HCT116 (cell line): ENCODE measurements at regions not wholly inside any gene's neighbourhood (a gene's known extent, or its start where the extent isn't known, plus 50 kb on each side); places are given as distances from the start of the nearest gene placed in this dataset.

Source experiments
- ATAC-seq: fragments of 200-7000 bp; cut with Tn5 transposase; 2 replicates; pipeline ENCODE4 v1.9.1; 2020; ENCODE audit warnings: mild to moderate bottlenecking, moderate library complexity
- BruUV-seq: library from RNA; stranded (reverse); fragments of 400-500 nt; replicated peaks from 2 replicates; lab custom pipeline; 2021; lab: Mats Ljungman, UMichigan
- CTCF ChIA-PET: fragments of 300-600 bp; sonication (Branson Sonifier 250); formaldehyde crosslinking; loops from one replicate; lab custom pipeline; 2021; ENCODE audit warnings: antibody characterized with exemption; lab: Charles Lee
- POLR2A ChIA-PET: fragments of 300-600, 350-600 bp; sonication (Branson Sonifier 250); formaldehyde crosslinking; loops from one replicate; lab custom pipeline; 2021; ENCODE audit warnings: antibody characterized with exemption; lab: Charles Lee
- RAD21 ChIA-PET, 2 experiments: fragments of 300-600 bp; sonication (Branson Sonifier 250); formaldehyde crosslinking; loops; one replicate each; lab custom pipeline; 2023; ENCODE audit warnings: low total read pairs in 2 of 2; ENCODE audit not compliant: uncharacterized antibody in 2 of 2, unreplicated experiment in 2 of 2, low non-redundant PET in 1 of 2; lab: Charles Lee
- DNase-seq: peaks from one replicate; pipeline ENCODE4 v3.0.0-alpha.2; 2010; ENCODE audit warnings: low read depth, low spot score
- H2AFZ ChIP-seq: fragments of 200-600 bp; shearing (Covaris generic), sonication (generic); 2 replicates; pipeline ENCODE4 v1.6.1; 2017; ENCODE audit warnings: low read depth, mixed run types, mixed read lengths, antibody characterized with exemption, low read length; ENCODE audit not compliant: poor library complexity, severe bottlenecking
- H3K27ac ChIP-seq: 2 replicates; pipeline ENCODE4 v1.5.1; 2012; ENCODE audit warnings: low read depth, low read length
- H3K27me3 ChIP-seq: fragments of 200-600 bp; sonication (generic); 2 replicates; pipeline ENCODE4 v1.6.1; 2016; ENCODE audit warnings: mixed run types, low read length, mixed read lengths; ENCODE audit not compliant: insufficient read depth
- H3K36me3 ChIP-seq, 2 experiments: fragments of 200-500 bp in 1 of 2; fragments of 200-600 bp in 1 of 2; sonication (Bioruptor generic) in 1 of 2; sonication (generic) in 1 of 2; 2 replicates each; pipeline versions ENCODE4 v1.5.1 to v1.6.1; 2014 to 2016; ENCODE audit warnings: low read length in 2 of 2, inconsistent platforms in 1 of 2, mixed read lengths in 1 of 2, mixed run types in 1 of 2; ENCODE audit not compliant: insufficient read depth in 2 of 2, control insufficient read depth in 1 of 2
- H3K4me1 ChIP-seq, 2 experiments: fragments of 200-600 bp in 1 of 2; sonication (generic) in 1 of 2; 2 replicates each; pipeline versions ENCODE4 v1.5.1 to v1.6.1; 2012 to 2017; ENCODE audit warnings: low read length in 2 of 2, inconsistent platforms in 1 of 2, mild to moderate bottlenecking in 1 of 2, mixed read lengths in 1 of 2, mixed run types in 1 of 2, moderate library complexity in 1 of 2; ENCODE audit not compliant: insufficient read depth in 2 of 2, control insufficient read depth in 1 of 2
- H3K4me2 ChIP-seq: fragments of 200-600 bp; sonication (generic); 2 replicates; pipeline ENCODE4 v1.6.1; 2017; ENCODE audit warnings: mixed run types, low read length, mixed read lengths
- H3K4me3 ChIP-seq, 2 experiments: fragments of 200-600 bp in 1 of 2; sonication (generic) in 1 of 2; replicated peaks in 1 of 2; 2 replicates each; pipeline ENCODE4 v1.5.1; 2011 to 2016; ENCODE audit warnings: low read length in 2 of 2, control low read depth in 1 of 2, low read depth in 1 of 2, mild to moderate bottlenecking in 1 of 2, mixed read lengths in 1 of 2, mixed run types in 1 of 2
- H3K79me2 ChIP-seq: fragments of 200-600 bp; sonication (generic); 2 replicates; pipeline ENCODE4 v1.6.1; 2017; ENCODE audit warnings: mild to moderate bottlenecking, mixed run types, low read length, moderate library complexity, mixed read lengths; ENCODE audit not compliant: insufficient read depth
- H3K9ac ChIP-seq: fragments of 200-600 bp; sonication (generic); 2 replicates; pipeline ENCODE4 v1.6.1; 2016; ENCODE audit warnings: low read length, mixed read lengths
- H3K9me2 ChIP-seq: fragments of 200-600 bp; sonication (generic), shearing (Covaris generic); 2 replicates; pipeline ENCODE4 v1.6.1; 2017; ENCODE audit warnings: mixed run types, mild to moderate bottlenecking, moderate library complexity; ENCODE audit not compliant: insufficient read depth
- H3K9me3 ChIP-seq, 2 experiments: fragments of 200-500 bp in 1 of 2; fragments of 200-600 bp in 1 of 2; sonication (Bioruptor generic) in 1 of 2; sonication (generic) in 1 of 2; 2 replicates each; pipeline ENCODE4 v1.6.1; 2014 to 2017; ENCODE audit warnings: low read length in 2 of 2, mixed read lengths in 2 of 2, inconsistent platforms in 1 of 2, low read depth in 1 of 2, mild to moderate bottlenecking in 1 of 2, mixed run types in 1 of 2, moderate library complexity in 1 of 2; ENCODE audit not compliant: control insufficient read depth in 1 of 2, insufficient read depth in 1 of 2
- H4K20me1 ChIP-seq: fragments of 200-600 bp; sonication (generic), shearing (Covaris generic); 2 replicates; pipeline ENCODE4 v1.6.1; 2017; ENCODE audit warnings: mixed run types, mild to moderate bottlenecking, moderate library complexity; ENCODE audit not compliant: insufficient read depth
- CBX3 ChIP-seq: IDR thresholded peaks from 2 replicates; pipeline ENCODE4 v1.6.1; 2012; ENCODE audit warnings: low read depth
- CEBPB ChIP-seq: IDR thresholded peaks from 2 replicates; pipeline ENCODE4 v1.6.1; 2012; ENCODE audit warnings: low read depth
- EGR1 ChIP-seq: IDR thresholded peaks from 2 replicates; pipeline ENCODE4 v1.6.1; 2012; ENCODE audit warnings: low read depth
- FOSL1 ChIP-seq: IDR thresholded peaks from 2 replicates; pipeline ENCODE4 v1.6.1; 2012; ENCODE audit warnings: low read depth
- REST ChIP-seq: IDR thresholded peaks from 2 replicates; pipeline ENCODE4 v1.6.1; 2012; ENCODE audit warnings: low read depth
- SRF ChIP-seq: IDR thresholded peaks from 2 replicates; pipeline ENCODE4 v1.6.1; 2012; ENCODE audit warnings: low read depth
- ZNF274 ChIP-seq: fragments of 200-500 bp; sonication (Bioruptor generic); IDR thresholded peaks from 2 replicates; pipeline ENCODE4 v1.6.1; 2014; ENCODE audit warnings: mild to moderate bottlenecking, low read depth, low read length, inconsistent platforms
- intact Hi-C: fragments of 100-400 bp; cut with micrococcal nuclease; formaldehyde crosslinking; loops from 2 replicates; pipeline ENCODE4 v1.10.0; 2022
- TF ChIP-seq, protein P1 (sequence below), 3 experiments: fragments of 200-600 bp in 1 of 3; sonication (generic) in 1 of 3; IDR thresholded peaks in 2 of 3; conservative IDR thresholded peaks in 1 of 3; 2 replicates each; pipeline ENCODE4 v1.5.1; 2012 to 2017; ENCODE audit warnings: low read depth in 2 of 3, low read length in 2 of 3, antibody characterized with exemption in 1 of 3, borderline replicate concordance in 1 of 3, control low read depth in 1 of 3, mild to moderate bottlenecking in 1 of 3, mixed read lengths in 1 of 3, mixed run types in 1 of 3, moderate library complexity in 1 of 3; ENCODE audit not compliant: insufficient read depth in 1 of 3

DNA sequence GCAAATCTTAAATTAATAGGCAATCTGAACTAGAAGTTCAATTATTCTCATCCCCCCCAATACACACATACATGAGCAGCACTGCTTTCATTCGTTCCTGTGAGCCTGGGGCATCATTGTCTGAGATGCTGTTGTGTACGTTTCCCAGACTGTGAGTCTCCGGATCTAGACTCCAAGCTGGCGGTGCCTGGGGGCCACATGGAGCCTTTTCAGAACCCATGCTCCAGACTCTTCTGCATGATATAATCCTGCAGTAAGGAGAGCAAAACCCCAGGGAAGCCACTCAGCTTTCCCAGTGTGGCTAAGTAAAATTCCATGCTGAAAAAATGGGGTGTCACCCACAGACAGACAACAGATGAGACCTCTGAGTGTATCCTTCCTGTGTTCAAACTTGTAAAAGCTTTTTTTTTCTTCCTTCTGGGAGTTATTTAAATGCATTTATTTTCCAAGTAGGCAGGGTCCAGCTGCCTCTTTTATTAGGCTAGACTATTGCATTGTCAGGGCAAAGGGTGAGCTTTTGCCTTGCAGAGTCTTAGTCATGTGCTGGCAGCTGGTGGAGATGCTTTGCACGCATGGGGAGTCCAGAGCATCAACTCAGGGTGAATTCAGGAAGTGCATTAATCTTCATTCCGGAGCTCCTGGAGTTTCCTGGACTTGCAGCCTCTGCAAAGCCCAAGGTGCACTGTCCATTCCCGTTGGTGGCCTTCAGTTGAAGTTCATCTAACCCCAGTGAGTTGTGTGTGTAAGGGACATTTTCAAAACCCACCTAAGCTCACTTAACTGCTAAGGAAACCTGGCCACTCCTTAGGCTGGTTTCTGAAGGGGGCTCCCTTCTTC is 185.7 kb upstream of the ADO start:
- H3K4me2 ChIP-seq, result no peak overlapping the region
- H2AFZ ChIP-seq, result no peak overlapping the region
- H3K36me3 ChIP-seq, result no peaks in the 10 kb centered on the region
- H3K27ac ChIP-seq, result no peak overlapping the region
- no peaks in the 10 kb centered on the region for H4K20me1 ChIP-seq
- no peak for TF ChIP-seq CEBPB
- no peak for TF ChIP-seq SRF
- TF ChIP-seq, protein P1, sequence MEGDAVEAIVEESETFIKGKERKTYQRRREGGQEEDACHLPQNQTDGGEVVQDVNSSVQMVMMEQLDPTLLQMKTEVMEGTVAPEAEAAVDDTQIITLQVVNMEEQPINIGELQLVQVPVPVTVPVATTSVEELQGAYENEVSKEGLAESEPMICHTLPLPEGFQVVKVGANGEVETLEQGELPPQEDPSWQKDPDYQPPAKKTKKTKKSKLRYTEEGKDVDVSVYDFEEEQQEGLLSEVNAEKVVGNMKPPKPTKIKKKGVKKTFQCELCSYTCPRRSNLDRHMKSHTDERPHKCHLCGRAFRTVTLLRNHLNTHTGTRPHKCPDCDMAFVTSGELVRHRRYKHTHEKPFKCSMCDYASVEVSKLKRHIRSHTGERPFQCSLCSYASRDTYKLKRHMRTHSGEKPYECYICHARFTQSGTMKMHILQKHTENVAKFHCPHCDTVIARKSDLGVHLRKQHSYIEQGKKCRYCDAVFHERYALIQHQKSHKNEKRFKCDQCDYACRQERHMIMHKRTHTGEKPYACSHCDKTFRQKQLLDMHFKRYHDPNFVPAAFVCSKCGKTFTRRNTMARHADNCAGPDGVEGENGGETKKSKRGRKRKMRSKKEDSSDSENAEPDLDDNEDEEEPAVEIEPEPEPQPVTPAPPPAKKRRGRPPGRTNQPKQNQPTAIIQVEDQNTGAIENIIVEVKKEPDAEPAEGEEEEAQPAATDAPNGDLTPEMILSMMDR (IDR thresholded peaks at IDR 0.05 in 2 of 3, conservative IDR thresholded peaks at IDR 0.05 in 1 of 3; ENCODE audit: borderline replicate concordance in 1 of 3, insufficient read depth in 1 of 3, low read depth in 2 of 3, low read length in 2 of 3), result no peak
- TF ChIP-seq ZNF274, result no peak
- no peak for TF ChIP-seq EGR1
- TF ChIP-seq CBX3, result no peak
- TF ChIP-seq FOSL1, result no peak
- no peak for TF ChIP-seq REST
- H3K79me2 ChIP-seq, result no peaks in the 10 kb centered on the region
- peaks cover 0 to 8% of the 10 kb centered on the region in 2 experiments; a peak in 2 of 4 replicates for H3K4me1 ChIP-seq
- ChIA-PET CTCF (interaction anchor here (1.0 kb wide), 1 partner anchor 11 kb away, joined by 4 read pairs; no protein-coding TSS in a partner anchor), RAD21 (no interaction called here), POLR2A (interaction anchor here (1.5 kb wide), 1 partner anchor 199 kb away, joined by 5 read pairs; no protein-coding TSS in a partner anchor)
- H3K27me3 ChIP-seq, result no peaks in the 10 kb centered on the region
- no peaks in the 10 kb centered on the region for H3K9me2 ChIP-seq
- DNase-seq, result no peak
- ATAC-seq, result no peak
- H3K4me3 ChIP-seq, result no peak overlapping the region
- intact Hi-C loops, result no loop called here
- H3K9ac ChIP-seq, result no peak overlapping the region
- BruUV-seq, result no TSS peak
- no peaks in the 10 kb centered on the region for H3K9me3 ChIP-seq
